ENCODE measurements at regions not wholly inside any gene's neighbourhood (a gene's known extent, or its start where the extent isn't known, plus 50 kb on each side); places are given as distances from the start of the nearest gene placed in this dataset.

GRCh38 chr14:30499358-30499757, 59.6 kb upstream of the G2E3 start:
- no peaks in the 10 kb centered on the region for H3K27me3 ChIP-seq
- no peak overlapping the region for H3K4me3 ChIP-seq
- no peak for TF ChIP-seq POLR2A (IDR thresholded peaks at IDR 0.05)
- no peak for TF ChIP-seq CTCF (IDR thresholded peaks at IDR 0.05)
- H3K36me3 ChIP-seq = no peaks in the 10 kb centered on the region
- no peaks in the 10 kb centered on the region for H3K9me3 ChIP-seq
- intact Hi-C loops (cut with DNase I) = no loop called here
- no peak for DNase-seq
- no peak overlapping the region for H3K27ac ChIP-seq
- no peaks in the 10 kb centered on the region for H3K4me1 ChIP-seq

GRCh38 chr14:30500222-30500621, 58.7 kb upstream of the G2E3 start:
- WGBS, 2 donors = 45% methylated on average over 2 of the region's 2 CpGs
- Histone ChIP-seq H3K36me3 (no peaks in the 10 kb centered on the region), H3K4me3 (no peak overlapping the region), H3K27me3 (no peaks in the 10 kb centered on the region), H3K9me3 (no peaks in the 10 kb centered on the region), H3K27ac (no peak overlapping the region), H3K4me1 (no peaks in the 10 kb centered on the region)
- intact Hi-C loops (cut with DNase I) = no loop called here
- TF ChIP-seq CTCF (IDR thresholded peaks at IDR 0.05) = no peak
- no peak for TF ChIP-seq POLR2A (IDR thresholded peaks at IDR 0.05)
- no peak for DNase-seq

- intact Hi-C loops (cut with DNase I) = no loop called here
- H3K27me3 ChIP-seq = peaks cover 0 to 9% (median 0%) of the 10 kb centered on the region in 4 donors
- H3K4me3 ChIP-seq = no peak overlapping the region
- no peaks in the 10 kb centered on the region for H3K9me3 ChIP-seq
- TF ChIP-seq CTCF (IDR thresholded peaks at IDR 0.05) = no peak
- TF ChIP-seq POLR2A (IDR thresholded peaks at IDR 0.05) = no peak
- no peaks in the 10 kb centered on the region for H3K4me1 ChIP-seq
- WGBS, 2 donors = 84 to 96% methylated on average over 3 of the region's 3 CpGs
- no peak overlapping the region for H3K27ac ChIP-seq
- no peaks in the 10 kb centered on the region for H3K36me3 ChIP-seq
- DNase-seq = no peak
These were observed 51.7 kb upstream of the G2E3 start for GRCh38 chr14:30507209-30507608.

All from esophagus squamous epithelium (tissue), 5 donors.